Astrocyte (in vitro differentiated cells and primary cell): ENCODE measurements at regions not wholly inside any gene's neighbourhood (a gene's known extent, or its start where the extent isn't known, plus 50 kb on each side); places are given as distances from the start of the nearest gene placed in this dataset.

Experiments
- CTCF ChIP-seq: IDR thresholded peaks from 2 replicates; pipeline ENCODE4 v1.5.1; 2011; ENCODE audit warnings: low read depth, mild to moderate bottlenecking, inconsistent platforms, low read length, moderate library complexity; ENCODE audit not compliant: insufficient read depth
- EZH2 ChIP-seq: IDR thresholded peaks from 2 replicates; pipeline ENCODE4 v1.6.1; 2012; ENCODE audit warnings: mild to moderate bottlenecking, low read length, inconsistent platforms; ENCODE audit not compliant: insufficient read depth

DNA sequence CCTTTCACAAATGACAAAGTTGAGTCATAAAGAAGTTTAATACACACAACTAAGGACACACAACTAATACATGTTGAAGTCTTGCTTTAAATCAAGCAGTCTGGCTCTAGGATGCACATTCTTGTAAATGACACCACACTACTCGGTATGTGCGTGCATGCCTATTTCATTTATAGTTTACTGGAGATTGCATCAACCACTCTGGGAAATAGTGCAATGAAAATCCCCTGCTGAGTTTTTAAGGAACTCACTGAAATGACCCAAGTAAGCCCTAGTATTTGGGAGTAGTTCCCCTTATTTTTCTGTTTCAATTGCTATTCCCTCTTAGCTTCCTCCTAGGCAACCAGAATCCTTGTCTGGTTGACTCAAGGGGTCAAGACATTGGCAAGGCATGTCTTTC is 160.2 kb upstream of the LARGE1 start:
- TF ChIP-seq CTCF: no peak
- TF ChIP-seq EZH2: no peak
